ENCODE measurements at regions not wholly inside any gene's neighbourhood (a gene's known extent, or its start where the extent isn't known, plus 50 kb on each side); places are given as distances from the start of the nearest gene placed in this dataset.

DNA sequence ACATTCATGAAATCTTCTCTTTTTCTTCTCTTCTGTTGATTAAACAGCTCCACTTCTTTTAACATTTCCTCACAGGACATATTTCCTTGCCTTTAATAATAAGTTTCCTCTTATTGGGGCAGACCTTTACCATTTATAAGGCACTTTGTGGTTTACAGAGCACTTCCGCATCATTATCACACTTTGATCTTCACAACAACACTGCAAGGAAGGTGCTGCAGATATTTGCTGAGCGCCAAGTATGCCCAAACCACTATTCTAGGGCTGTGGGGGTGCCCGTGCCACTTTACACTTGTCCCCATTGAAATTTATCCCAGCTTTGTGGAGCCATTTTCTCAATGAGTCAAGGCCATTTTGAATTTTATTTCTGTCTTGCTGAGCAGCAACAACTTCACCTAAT, 246.6 kb downstream of the SS18 start:
- TF ChIP-seq, protein P1, sequence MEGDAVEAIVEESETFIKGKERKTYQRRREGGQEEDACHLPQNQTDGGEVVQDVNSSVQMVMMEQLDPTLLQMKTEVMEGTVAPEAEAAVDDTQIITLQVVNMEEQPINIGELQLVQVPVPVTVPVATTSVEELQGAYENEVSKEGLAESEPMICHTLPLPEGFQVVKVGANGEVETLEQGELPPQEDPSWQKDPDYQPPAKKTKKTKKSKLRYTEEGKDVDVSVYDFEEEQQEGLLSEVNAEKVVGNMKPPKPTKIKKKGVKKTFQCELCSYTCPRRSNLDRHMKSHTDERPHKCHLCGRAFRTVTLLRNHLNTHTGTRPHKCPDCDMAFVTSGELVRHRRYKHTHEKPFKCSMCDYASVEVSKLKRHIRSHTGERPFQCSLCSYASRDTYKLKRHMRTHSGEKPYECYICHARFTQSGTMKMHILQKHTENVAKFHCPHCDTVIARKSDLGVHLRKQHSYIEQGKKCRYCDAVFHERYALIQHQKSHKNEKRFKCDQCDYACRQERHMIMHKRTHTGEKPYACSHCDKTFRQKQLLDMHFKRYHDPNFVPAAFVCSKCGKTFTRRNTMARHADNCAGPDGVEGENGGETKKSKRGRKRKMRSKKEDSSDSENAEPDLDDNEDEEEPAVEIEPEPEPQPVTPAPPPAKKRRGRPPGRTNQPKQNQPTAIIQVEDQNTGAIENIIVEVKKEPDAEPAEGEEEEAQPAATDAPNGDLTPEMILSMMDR (conservative IDR thresholded peaks at IDR 0.05; ENCODE audit: low read depth, low read length), result no peak
- TF ChIP-seq RAD21 (IDR thresholded peaks at IDR 0.05; ENCODE audit: low read length) (no peak), POLR2A (IDR thresholded peaks at IDR 0.05; ENCODE audit: low read depth, low read length) (no peak), RCOR1 (IDR thresholded peaks at IDR 0.05; ENCODE audit: insufficient replicate concordance, low read length) (no peak), SMC3 (IDR thresholded peaks at IDR 0.05; ENCODE audit: low read depth, low read length) (no peak), CEBPB (IDR thresholded peaks at IDR 0.05; ENCODE audit: low read depth, low read length) (no peak)
- TF ChIP-seq, protein P2, sequence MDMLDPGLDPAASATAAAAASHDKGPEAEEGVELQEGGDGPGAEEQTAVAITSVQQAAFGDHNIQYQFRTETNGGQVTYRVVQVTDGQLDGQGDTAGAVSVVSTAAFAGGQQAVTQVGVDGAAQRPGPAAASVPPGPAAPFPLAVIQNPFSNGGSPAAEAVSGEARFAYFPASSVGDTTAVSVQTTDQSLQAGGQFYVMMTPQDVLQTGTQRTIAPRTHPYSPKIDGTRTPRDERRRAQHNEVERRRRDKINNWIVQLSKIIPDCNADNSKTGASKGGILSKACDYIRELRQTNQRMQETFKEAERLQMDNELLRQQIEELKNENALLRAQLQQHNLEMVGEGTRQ (IDR thresholded peaks at IDR 0.05; ENCODE audit: low read depth, low read length), result no peak
- TF ChIP-seq, protein P3, sequence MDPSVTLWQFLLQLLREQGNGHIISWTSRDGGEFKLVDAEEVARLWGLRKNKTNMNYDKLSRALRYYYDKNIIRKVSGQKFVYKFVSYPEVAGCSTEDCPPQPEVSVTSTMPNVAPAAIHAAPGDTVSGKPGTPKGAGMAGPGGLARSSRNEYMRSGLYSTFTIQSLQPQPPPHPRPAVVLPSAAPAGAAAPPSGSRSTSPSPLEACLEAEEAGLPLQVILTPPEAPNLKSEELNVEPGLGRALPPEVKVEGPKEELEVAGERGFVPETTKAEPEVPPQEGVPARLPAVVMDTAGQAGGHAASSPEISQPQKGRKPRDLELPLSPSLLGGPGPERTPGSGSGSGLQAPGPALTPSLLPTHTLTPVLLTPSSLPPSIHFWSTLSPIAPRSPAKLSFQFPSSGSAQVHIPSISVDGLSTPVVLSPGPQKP (IDR thresholded peaks at IDR 0.05; ENCODE audit: borderline replicate concordance, low read depth, low read length), result no peak

Data from IMR-90 (cell line).